ENCODE measurements at regions not wholly inside any gene's neighbourhood (a gene's known extent, or its start where the extent isn't known, plus 50 kb on each side); places are given as distances from the start of the nearest gene placed in this dataset.

DNA sequence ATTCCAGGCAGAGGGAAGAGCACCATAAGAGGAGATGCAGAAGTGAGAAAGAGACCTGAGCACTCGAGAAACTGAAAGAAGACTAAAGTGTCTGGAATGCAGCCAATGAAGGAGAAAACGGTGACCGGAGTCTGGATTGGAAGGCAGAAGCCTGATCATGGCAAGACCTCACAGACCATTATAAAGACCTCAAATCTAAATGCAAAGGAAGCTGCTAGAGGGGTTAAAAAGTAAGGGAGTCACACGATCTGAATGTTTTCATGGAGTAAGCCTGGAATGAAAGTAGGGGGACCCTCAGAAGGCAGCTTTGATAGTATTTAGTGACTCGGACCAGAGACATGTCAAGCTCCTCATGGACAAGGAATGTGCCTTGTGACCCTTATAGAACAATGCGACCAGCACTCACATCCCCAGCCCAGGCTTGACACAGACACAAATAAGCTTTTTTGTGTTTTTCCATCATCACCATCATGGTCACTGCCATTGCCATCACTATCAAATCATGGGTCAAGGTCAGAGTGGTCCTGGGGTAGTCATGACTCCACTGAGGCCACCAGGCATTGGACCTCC, 183.6 kb downstream of the SEC16B start:
- TF ChIP-seq CTCF (IDR thresholded peaks at IDR 0.05; ENCODE audit: low read depth, low read length): no peak
- TF ChIP-seq POLR2A (IDR thresholded peaks at IDR 0.05; ENCODE audit: extremely low read depth, insufficient read length): no peak
- no peak for TF ChIP-seq MAX (IDR thresholded peaks at IDR 0.05; ENCODE audit: low read depth, low read length)
